ENCODE measurements at regions not wholly inside any gene's neighbourhood (a gene's known extent, or its start where the extent isn't known, plus 50 kb on each side); places are given as distances from the start of the nearest gene placed in this dataset.

DNA sequence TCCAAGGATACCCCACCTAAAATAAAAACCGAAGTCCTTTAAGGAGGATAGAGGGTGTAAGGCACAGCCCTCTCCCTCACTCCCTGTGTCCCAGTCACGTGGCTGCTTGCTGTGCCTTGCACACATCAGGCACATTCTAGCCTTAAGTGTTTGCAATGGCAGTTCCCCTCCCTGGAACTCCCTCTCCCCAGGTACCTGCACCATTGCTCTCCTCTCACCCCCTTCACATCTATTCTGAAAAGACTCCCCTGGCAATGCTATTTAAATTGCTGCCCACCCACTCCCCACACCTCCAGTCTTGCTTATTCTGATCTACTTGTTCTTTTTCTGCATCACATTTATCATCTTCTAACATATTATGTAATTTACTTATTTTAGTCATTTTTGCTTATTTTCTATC is 91.6 kb upstream of the LNX1 start:
- no peak for DNase-seq

- DNase-seq, result no peak
Measured at GRCh38 chr4:53682196-53682595, 90.9 kb upstream of the LNX1 start.

DNA sequence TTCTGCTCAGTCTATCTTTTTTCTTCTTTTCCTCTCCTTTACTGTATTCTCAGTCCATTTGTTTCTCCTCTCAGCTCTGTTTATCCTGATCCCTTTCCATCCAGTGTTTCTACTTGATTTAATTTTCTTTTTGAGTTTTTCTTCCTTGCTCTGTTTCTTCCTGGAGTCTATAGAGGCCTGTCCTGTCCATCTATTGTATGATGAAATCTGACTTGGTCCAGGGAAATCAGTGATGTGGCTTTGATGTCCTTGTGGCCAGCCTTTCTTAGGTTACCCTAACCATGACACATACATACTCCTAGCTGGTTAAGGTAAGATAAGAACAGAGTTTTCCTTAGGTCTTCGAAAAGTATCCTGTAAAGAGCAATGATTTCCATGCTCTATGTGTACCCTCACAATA is 89.3 kb upstream of the LNX1 start:
- DNase-seq, result no peak

GRCh38 chr4:53680168-53680567 is 88.9 kb upstream of the LNX1 start:
- DNase-seq, result no peak

- no peak for DNase-seq
Measured at GRCh38 chr4:53676402-53676871, 85.2 kb upstream of the LNX1 start.

DNA sequence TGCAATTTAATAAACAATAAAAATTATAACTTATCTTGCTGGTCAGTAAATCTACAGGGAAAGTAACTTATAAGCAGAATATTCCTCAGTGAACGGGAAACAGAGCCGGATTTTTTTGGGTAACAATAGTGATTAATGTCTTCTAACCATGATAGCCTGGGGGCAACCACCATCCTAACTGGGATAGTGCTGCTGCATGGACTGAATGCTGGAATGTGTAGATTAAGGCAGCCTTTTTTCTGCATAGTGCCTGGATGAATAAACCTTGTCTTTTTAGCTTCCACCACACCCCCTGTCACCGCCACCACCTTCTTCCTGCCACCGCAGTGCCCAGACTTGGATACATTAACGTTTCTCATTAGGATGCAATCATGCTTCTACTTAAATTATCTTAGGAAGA is 83.6 kb upstream of the LNX1 start:
- DNase-seq, result no peak

- no peak for DNase-seq
Measured at GRCh38 chr4:53672873-53673272, 81.6 kb upstream of the LNX1 start.

GRCh38 chr4:53671757-53672156 is 80.5 kb upstream of the LNX1 start:
- DNase-seq, result peak; percentile 98

GRCh38 chr4:53659737-53660136 is 68.5 kb upstream of the LNX1 start:
- DNase-seq, result no peak

DNA sequence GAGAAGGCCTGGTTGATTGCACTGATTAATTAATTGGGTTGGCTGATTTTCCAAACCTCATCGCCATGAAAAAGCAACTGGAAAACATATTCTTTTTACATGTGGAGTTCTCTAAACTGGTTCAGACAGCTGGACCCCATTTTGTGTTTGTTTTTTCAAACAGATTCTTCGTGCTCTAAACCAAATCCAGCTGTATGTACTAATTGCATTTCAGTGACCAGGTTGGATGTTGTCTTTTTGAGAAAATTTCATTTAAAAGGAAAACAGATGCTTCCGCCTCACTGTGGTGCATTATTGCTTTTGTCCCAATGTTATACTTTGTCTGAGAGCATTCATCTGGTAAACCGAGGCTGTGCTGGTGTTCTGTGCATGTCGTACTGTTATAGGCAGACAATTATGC is 67.8 kb upstream of the LNX1 start:
- no peak for DNase-seq

DNA sequence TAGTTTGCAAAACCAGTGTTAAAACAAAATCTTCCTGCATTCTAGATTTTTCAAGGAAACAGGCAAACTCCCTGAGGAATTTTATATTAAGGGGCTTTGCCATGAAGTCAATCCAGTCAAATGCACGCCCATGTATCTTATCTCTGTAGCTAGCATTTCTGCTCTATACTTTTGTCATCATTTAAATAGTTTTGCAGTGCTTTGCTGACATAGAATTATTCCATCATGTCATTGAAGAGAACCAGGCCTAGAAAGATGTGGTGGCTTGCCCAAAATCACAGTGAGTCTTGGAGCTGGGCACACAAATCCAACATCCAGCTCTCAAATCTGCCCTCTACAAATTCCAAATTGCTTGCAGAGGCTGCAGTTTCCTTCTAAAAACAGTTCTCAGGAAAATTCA is 66.7 kb upstream of the LNX1 start:
- no peak for DNase-seq

DNA sequence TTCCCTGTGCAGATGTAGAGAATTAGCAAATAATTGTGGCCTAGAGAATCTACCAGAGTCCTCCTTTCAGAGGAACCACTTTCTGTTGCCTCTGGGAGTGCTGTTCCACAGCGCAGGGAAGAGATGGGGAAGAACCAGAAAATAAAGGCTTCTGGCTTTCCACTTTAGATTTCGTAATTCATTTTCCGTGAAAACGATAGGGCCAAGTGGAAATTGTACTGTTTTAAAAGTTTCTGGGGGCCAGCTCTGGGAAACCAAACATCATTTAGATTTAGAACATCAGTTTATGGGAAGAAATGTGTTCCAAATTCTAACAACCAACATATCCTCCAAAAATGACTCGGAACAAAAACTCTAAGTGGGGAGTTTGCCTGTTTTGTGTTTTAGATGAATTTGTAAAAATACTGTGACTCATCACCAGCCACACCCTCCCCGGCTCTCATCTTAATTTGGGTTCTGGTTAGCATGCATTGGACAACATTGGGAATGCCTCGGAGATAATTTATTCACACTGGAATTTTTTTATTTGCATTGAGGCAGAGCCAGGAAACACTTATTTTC is 65.2 kb upstream of the LNX1 start:
- DNase-seq, result no peak

- DNase-seq, result no peak
Measured at GRCh38 chr4:53654300-53654758, 63.0 kb upstream of the LNX1 start.

DNA sequence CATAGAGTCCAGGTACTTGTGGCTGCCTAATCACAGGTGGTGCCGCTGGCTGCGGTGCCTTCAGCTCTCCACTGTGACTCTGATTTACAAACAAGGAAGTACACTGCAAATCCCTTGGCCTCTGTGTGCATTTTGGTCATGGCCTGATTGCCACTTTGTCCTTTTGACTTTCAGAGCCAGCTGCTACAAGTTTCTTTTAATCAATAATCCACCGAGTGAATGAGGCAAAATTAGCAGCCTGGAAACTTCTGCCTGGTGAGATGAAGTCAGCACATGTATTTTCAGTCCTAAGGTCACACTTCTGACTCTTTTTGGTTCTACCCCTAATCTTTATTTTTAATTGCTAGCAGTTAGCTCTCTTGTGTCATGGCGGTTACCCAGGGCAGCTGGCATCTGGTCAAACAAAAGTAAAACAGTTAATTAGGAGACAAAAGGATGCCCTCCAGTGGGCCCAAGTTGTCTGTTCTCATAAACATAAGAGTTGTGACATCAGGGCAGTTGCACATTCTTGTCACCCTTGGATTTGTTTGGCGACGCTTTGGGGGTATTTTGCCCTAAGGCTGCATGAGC is 62.3 kb upstream of the LNX1 start:
- DNase-seq, result peak; percentile 98

- no peak for DNase-seq
Measured at GRCh38 chr4:53651156-53651735, 60.0 kb upstream of the LNX1 start.

DNA sequence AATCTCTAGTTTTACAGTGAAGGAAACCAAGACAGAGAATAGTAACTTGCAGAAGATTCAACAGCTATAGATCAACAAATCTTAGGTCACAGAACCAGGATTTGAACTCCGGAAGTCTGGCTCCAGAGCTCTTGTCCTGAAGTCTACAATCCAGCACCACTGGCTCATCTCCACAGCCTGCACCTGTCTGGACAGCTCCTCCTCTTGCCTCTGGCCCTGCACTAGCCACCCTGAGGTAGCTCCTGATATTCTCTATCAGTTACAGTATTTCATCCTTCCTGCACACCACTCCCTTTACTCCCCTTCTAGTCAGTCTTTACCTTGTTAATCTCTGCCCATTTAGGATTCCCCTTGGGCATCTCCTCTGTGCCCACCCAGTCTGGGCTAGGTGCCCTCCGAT is 58.1 kb upstream of the LNX1 start:
- DNase-seq, result no peak

DNA sequence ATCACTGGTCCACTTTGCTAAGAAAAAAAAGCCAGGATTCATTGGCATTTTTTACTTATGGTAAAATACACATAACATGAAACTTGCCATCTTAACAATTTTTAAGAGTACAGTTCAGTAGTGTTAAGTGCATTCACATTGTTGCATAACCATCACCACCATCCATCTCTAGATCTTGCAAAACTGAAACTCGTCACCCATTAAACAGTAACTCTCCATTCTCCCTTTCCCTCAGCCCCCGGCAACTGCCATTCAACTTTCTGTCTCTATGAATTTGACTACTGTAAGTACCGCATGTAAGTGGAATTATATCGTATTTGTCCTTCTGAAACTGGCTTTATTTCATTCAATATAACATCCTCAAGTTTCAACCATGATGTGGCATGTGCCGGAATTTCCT is 56.3 kb upstream of the LNX1 start:
- DNase-seq, result no peak

DNA sequence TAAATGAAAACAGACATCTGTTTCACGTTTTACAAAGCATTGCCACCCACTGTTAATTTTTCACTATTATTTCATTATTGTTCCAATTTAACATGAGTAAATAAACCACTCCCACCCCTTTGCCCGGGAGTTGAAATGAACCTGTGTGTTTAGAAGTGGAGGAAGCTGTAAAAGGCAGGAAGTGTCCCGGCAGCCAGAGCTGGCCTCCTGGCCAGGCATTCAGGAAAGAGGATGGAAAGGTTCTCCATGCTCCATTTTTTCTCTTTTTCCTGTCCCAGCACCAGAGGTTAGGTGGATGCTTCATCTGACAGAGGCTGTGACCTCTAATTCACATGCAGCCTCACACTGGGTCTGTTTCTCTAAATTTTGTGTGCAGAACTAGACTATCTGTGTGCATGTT is 55.5 kb upstream of the LNX1 start:
- DNase-seq, result peak; percentile 56

DNA sequence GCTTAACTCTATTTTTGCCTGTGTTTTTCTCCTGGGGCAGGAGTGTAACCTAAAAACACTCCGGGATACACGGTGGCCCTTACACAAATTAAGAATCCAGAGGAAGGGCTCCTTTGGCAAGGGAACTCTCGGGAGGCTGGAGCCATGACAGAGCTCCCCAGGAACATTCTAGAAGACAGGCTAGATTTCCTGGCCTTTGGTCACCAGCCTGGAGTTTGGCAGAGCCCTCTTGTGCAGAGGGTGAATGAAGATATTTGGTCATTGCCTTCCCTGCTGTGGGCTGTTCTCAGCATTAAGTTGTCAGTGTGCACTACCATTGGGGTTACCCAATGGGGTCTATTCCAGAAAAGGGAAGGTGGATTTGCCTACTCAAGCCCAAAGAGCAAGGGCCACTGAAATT is 53.8 kb upstream of the LNX1 start:
- no peak for DNase-seq

DNA sequence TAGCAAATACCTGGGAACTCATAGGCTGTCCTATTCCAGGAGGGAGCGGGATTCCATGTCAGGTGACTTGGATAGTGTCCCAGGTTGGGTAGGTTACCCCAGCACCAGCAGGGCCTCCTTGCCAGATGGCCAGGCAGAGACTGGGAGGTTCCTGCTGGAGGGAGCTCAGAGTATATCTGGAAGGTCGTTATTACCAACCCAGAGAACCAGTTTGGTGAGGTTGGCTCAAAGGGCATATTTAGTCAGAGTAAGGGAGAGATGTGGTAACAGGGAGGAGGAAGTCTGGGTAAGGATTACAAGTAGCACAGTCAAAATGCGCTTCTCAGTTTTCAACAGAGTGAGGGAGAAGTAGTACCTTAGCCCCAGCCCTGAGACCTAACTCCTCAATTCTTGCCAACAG is 53.3 kb upstream of the LNX1 start:
- no peak for DNase-seq
